ENCODE measurements at regions not wholly inside any gene's neighbourhood (a gene's known extent, or its start where the extent isn't known, plus 50 kb on each side); places are given as distances from the start of the nearest gene placed in this dataset.

- TF ChIP-seq EP300 (IDR thresholded peaks at IDR 0.05) = no peak
- no peak for TF ChIP-seq CTCF (IDR thresholded peaks at IDR 0.05)
- no peak for TF ChIP-seq POLR2A (IDR thresholded peaks at IDR 0.05)
Measured at GRCh38 chr3:112718516-112718915, 77.6 kb upstream of the CCDC80 start.
